ENCODE measurements at regions not wholly inside any gene's neighbourhood (a gene's known extent, or its start where the extent isn't known, plus 50 kb on each side); places are given as distances from the start of the nearest gene placed in this dataset.

- no peak for TF ChIP-seq POLR2A (IDR thresholded peaks at IDR 0.05)
- TF ChIP-seq, protein P1, sequence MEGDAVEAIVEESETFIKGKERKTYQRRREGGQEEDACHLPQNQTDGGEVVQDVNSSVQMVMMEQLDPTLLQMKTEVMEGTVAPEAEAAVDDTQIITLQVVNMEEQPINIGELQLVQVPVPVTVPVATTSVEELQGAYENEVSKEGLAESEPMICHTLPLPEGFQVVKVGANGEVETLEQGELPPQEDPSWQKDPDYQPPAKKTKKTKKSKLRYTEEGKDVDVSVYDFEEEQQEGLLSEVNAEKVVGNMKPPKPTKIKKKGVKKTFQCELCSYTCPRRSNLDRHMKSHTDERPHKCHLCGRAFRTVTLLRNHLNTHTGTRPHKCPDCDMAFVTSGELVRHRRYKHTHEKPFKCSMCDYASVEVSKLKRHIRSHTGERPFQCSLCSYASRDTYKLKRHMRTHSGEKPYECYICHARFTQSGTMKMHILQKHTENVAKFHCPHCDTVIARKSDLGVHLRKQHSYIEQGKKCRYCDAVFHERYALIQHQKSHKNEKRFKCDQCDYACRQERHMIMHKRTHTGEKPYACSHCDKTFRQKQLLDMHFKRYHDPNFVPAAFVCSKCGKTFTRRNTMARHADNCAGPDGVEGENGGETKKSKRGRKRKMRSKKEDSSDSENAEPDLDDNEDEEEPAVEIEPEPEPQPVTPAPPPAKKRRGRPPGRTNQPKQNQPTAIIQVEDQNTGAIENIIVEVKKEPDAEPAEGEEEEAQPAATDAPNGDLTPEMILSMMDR (IDR thresholded peaks at IDR 0.05), result no peak
Measured at GRCh38 chrX:25383196-25383595, 367.4 kb upstream of the ARX start.
